ENCODE measurements at regions not wholly inside any gene's neighbourhood (a gene's known extent, or its start where the extent isn't known, plus 50 kb on each side); places are given as distances from the start of the nearest gene placed in this dataset.

DNA sequence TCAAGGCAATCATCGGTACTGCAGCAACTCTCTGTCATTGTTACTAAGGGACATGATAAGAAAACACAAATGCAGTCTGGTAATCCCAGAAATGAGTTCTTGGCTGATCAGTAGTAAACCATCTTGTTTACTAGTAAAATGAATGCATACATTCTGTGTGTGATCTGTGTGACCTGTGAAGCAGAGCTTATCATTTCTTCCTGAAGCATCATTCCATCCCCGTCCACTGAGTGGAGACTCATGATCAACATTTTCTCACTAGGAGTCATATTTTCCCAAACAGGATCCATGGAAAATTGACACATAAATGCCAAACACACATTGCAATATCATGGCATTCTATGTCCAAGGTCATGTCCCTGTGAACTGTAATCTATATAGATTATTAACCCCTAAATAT is 226.1 kb downstream of the ANKRD50 start:
- Histone ChIP-seq H2AFZ (no peak overlapping the region), H4K20me1 (ENCODE audit: insufficient read depth) (no peaks in the 10 kb centered on the region), H3K79me2 (ENCODE audit: insufficient read depth) (no peaks in the 10 kb centered on the region), H3K36me3 (ENCODE audit: low read depth) (no peaks in the 10 kb centered on the region), H3K9me2 (ENCODE audit: insufficient read depth) (no peaks in the 10 kb centered on the region), H3K4me2 (ENCODE audit: unreplicated experiment) (no peak overlapping the region), H3K9me3 (ENCODE audit: low read depth) (no peaks in the 10 kb centered on the region), H3K4me1 (ENCODE audit: insufficient read depth) (no peaks in the 10 kb centered on the region), H3K9ac (no peak overlapping the region), H3K27ac (no peak overlapping the region), H3K27me3 (replicated peaks; ENCODE audit: insufficient read depth) (no peaks in the 10 kb centered on the region), H3K4me3 (no peak overlapping the region), H3F3A (ENCODE audit: insufficient read depth) (no peaks in the 10 kb centered on the region)
- WGBS, 2 experiments (ENCODE audit: low coverage in 1 of 2, low lambda C conversion rate in 2 of 2, missing lambda C conversion rate in 2 of 2), result 97 to 100% methylated on average over 2 of the region's 2 CpGs
- no peak for TF ChIP-seq EZH2phosphoT487 (IDR thresholded peaks at IDR 0.05; ENCODE audit: insufficient read depth, low read depth)
- TF ChIP-seq EZH2 (IDR thresholded peaks at IDR 0.05; ENCODE audit: insufficient read depth, poor library complexity, severe bottlenecking), result no peak
- in situ Hi-C loops (cut with MboI), result no loop called here
- no peak for DNase-seq

DNA sequence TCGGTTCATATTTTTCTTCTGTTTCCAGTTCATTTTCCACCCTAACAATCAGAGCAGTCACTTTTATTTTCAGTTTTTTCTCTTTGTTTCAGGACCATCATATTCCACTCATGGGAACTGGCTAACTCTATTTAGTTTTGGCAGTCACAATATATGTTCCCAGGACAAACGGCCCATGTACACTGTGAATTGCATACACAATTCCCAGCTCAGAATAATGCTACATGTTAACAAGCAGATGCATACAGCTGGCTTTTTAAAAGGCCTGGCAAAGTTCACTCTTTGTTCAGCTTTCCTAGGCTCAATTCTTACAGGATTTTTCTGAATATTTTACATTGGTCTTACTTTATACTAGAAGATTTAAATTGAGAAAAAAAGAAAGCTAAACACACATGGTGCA is 224.9 kb downstream of the ANKRD50 start:
- no peak for TF ChIP-seq EZH2phosphoT487 (IDR thresholded peaks at IDR 0.05; ENCODE audit: insufficient read depth, low read depth)
- H3K4me2 ChIP-seq (ENCODE audit: unreplicated experiment), result no peak overlapping the region
- H3K9ac ChIP-seq, result no peak overlapping the region
- no peaks in the 10 kb centered on the region for H3K79me2 ChIP-seq (ENCODE audit: insufficient read depth)
- 0 out of 2 replicates have a peak overlapping the region, but pooled peaks have one; percentile 27 for H2AFZ ChIP-seq
- H3K9me2 ChIP-seq (ENCODE audit: insufficient read depth), result no peaks in the 10 kb centered on the region
- H3K4me3 ChIP-seq, result no peak overlapping the region
- H4K20me1 ChIP-seq (ENCODE audit: insufficient read depth), result no peaks in the 10 kb centered on the region
- H3F3A ChIP-seq (ENCODE audit: insufficient read depth), result no peaks in the 10 kb centered on the region
- WGBS, 2 experiments (ENCODE audit: low coverage in 1 of 2, low lambda C conversion rate in 2 of 2, missing lambda C conversion rate in 2 of 2), result 70 to 86% methylated on average over 2 of the region's 2 CpGs
- H3K27me3 ChIP-seq (replicated peaks; ENCODE audit: insufficient read depth), result no peaks in the 10 kb centered on the region
- H3K27ac ChIP-seq, result no peak overlapping the region
- no peak for DNase-seq
- H3K4me1 ChIP-seq (ENCODE audit: insufficient read depth), result no peaks in the 10 kb centered on the region
- in situ Hi-C loops (cut with MboI), result no loop called here
- no peaks in the 10 kb centered on the region for H3K36me3 ChIP-seq (ENCODE audit: low read depth)
- no peaks in the 10 kb centered on the region for H3K9me3 ChIP-seq (ENCODE audit: low read depth)

DNA sequence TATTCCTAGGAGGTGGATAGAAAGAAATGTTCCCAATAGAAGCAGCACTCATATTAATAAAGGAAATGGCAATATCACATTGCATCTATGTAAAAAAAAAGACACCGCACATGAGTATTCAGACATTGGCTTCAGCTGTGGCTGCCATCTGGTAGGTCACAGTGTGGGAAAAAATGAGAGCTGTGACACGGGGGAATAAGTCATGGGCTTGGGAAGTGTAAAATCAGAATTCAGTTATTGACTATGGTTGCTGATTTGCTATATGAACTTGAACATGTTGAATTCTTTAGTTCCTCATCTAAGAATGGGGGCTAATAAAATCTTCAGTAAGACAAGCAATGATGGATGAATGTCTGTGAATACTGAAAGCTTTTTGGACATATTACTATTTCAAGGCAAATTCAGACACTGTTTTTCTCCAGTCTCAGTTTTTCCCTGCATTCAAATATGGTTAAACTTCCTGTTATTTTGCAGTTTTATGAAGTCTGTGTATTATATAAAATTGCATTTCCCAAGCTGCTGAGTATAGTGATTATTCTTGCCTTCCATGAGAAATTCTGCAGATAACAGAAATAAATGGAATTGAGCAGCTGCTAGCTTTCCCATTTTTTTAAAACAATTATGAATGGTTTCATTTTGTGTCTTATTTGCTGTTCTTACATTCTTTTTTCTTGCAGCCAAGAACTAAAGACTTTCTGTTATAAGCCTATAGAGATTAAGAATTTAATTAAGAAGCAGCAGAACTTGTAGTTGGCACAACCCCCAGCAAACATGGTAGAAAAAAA is 221.0 kb downstream of the ANKRD50 start:
- H3K27ac ChIP-seq, result no peak overlapping the region
- in situ Hi-C loops (cut with MboI), result no loop called here
- H3K9me3 ChIP-seq (ENCODE audit: low read depth), result no peaks in the 10 kb centered on the region
- H3K79me2 ChIP-seq (ENCODE audit: insufficient read depth), result no peaks in the 10 kb centered on the region
- 47 to 52% methylated on average over 2 of the region's 2 CpGs for WGBS, 2 experiments (ENCODE audit: low coverage in 1 of 2, low lambda C conversion rate in 2 of 2, missing lambda C conversion rate in 2 of 2)
- H3K4me1 ChIP-seq (ENCODE audit: insufficient read depth), result no peaks in the 10 kb centered on the region
- H3K4me3 ChIP-seq, result no peak overlapping the region
- no peaks in the 10 kb centered on the region for H3F3A ChIP-seq (ENCODE audit: insufficient read depth)
- H2AFZ ChIP-seq, result no peak overlapping the region
- H3K9me2 ChIP-seq (ENCODE audit: insufficient read depth), result no peaks in the 10 kb centered on the region
- TF ChIP-seq EZH2 (IDR thresholded peaks at IDR 0.05; ENCODE audit: insufficient read depth, poor library complexity, severe bottlenecking) (no peak), EZH2phosphoT487 (IDR thresholded peaks at IDR 0.05; ENCODE audit: insufficient read depth, low read depth) (no peak)
- no peaks in the 10 kb centered on the region for H4K20me1 ChIP-seq (ENCODE audit: insufficient read depth)
- H3K4me2 ChIP-seq (ENCODE audit: unreplicated experiment), result no peak overlapping the region
- H3K36me3 ChIP-seq (ENCODE audit: low read depth), result no peaks in the 10 kb centered on the region
- no peaks in the 10 kb centered on the region for H3K27me3 ChIP-seq (replicated peaks; ENCODE audit: insufficient read depth)
- H3K9ac ChIP-seq, result no peak overlapping the region
- DNase-seq, result no peak

DNA sequence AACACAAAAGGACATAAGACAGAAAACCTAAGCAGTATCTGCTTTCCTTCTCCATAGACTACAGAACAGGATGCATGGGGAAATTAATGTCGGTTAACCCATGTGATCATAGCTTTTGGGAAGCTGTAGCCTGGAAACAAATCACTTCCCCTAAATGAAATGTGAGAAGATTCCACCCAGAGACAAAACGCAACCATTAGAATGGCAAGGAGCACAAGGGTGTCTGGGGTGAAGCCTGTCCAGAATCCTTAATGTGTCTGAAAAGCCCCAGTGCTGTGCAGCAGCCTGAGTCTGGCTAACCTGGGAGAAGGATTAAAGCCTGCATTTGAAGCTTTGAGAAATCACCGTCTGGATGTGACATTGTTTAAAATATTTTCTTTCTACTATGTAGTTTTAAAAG is 213.3 kb downstream of the ANKRD50 start:
- Histone ChIP-seq H2AFZ (no peak overlapping the region), H3F3A (ENCODE audit: insufficient read depth) (no peaks in the 10 kb centered on the region), H4K20me1 (ENCODE audit: insufficient read depth) (no peaks in the 10 kb centered on the region), H3K79me2 (ENCODE audit: insufficient read depth) (no peaks in the 10 kb centered on the region), H3K36me3 (ENCODE audit: low read depth) (no peaks in the 10 kb centered on the region), H3K27ac (no peak overlapping the region), H3K27me3 (replicated peaks; ENCODE audit: insufficient read depth) (no peaks in the 10 kb centered on the region), H3K4me1 (ENCODE audit: insufficient read depth) (peaks cover 1% of the 10 kb centered on the region; the same call in 1 of the 2 replicates), H3K9me3 (ENCODE audit: low read depth) (no peaks in the 10 kb centered on the region), H3K4me2 (ENCODE audit: unreplicated experiment) (no peak overlapping the region), H3K9me2 (ENCODE audit: insufficient read depth) (no peaks in the 10 kb centered on the region), H3K4me3 (no peak overlapping the region), H3K9ac (no peak overlapping the region)
- TF ChIP-seq EZH2 (IDR thresholded peaks at IDR 0.05; ENCODE audit: insufficient read depth, poor library complexity, severe bottlenecking) (no peak), EZH2phosphoT487 (IDR thresholded peaks at IDR 0.05; ENCODE audit: insufficient read depth, low read depth) (no peak)
- in situ Hi-C loops (cut with MboI), result no loop called here
- 58 to 66% methylated on average over 3 of the region's 3 CpGs for WGBS, 2 experiments (ENCODE audit: low coverage in 1 of 2, low lambda C conversion rate in 2 of 2, missing lambda C conversion rate in 2 of 2)
- DNase-seq, result no peak
